Endodermal cell (in vitro differentiated cells): ENCODE measurements at regions not wholly inside any gene's neighbourhood (a gene's known extent, or its start where the extent isn't known, plus 50 kb on each side); places are given as distances from the start of the nearest gene placed in this dataset.

ENCODE experiments used
- DNase-seq: peaks from one replicate; pipeline ENCODE4 v3.0.0-alpha.2; 2017
- H3K27ac ChIP-seq: 2 replicates; pipeline ENCODE4 v1.5.1; 2013; ENCODE audit warnings: mild to moderate bottlenecking, low read depth, low read length, moderate library complexity
- H3K27me3 ChIP-seq: 2 replicates; pipeline ENCODE4 v1.6.1; 2013; ENCODE audit warnings: mild to moderate bottlenecking, low read length, moderate library complexity; ENCODE audit not compliant: insufficient read depth, control insufficient read depth, poor library complexity, severe bottlenecking
- H3K36me3 ChIP-seq: 2 replicates; pipeline ENCODE4 v1.7.0; 2013; ENCODE audit warnings: mild to moderate bottlenecking, low read length, moderate library complexity; ENCODE audit not compliant: control insufficient read depth, insufficient read depth
- H3K4me1 ChIP-seq: one replicate; pipeline ENCODE4 v1.7.0; 2013; ENCODE audit warnings: low read length; ENCODE audit not compliant: control insufficient read depth, insufficient read depth
- H3K4me3 ChIP-seq: 2 replicates; pipeline ENCODE4 v1.5.1; 2013; ENCODE audit warnings: mild to moderate bottlenecking, low read length, moderate library complexity
- H3K9ac ChIP-seq: 2 replicates; pipeline ENCODE4 v1.6.1; 2013; ENCODE audit warnings: mild to moderate bottlenecking, low read length, moderate library complexity; ENCODE audit not compliant: poor library complexity, severe bottlenecking; ENCODE audit errors: extremely low read depth
- H3K9me3 ChIP-seq: 2 replicates; pipeline ENCODE4 v1.6.1; 2013; ENCODE audit warnings: mild to moderate bottlenecking, low read length, moderate library complexity; ENCODE audit not compliant: control insufficient read depth
- H3K27ac Mint-ChIP-seq: 2 replicates; pipeline ENCODE4 v1.8.0; 2020; ENCODE audit warnings: mixed read lengths
- H3K27me3 Mint-ChIP-seq: 2 replicates; pipeline ENCODE4 v1.8.0; 2021; ENCODE audit warnings: mild to moderate bottlenecking, mixed read lengths; ENCODE audit not compliant: insufficient read depth
- H3K36me3 Mint-ChIP-seq: 2 replicates; pipeline ENCODE4 v1.8.0; 2020; ENCODE audit warnings: low read depth, mixed read lengths
- H3K4me1 Mint-ChIP-seq: 2 replicates; pipeline ENCODE4 v1.8.0; 2020; ENCODE audit warnings: mixed read lengths
- H3K4me3 Mint-ChIP-seq: 2 replicates; pipeline ENCODE4 v1.8.0; 2020; ENCODE audit warnings: mild to moderate bottlenecking, moderate library complexity, mixed read lengths
- H3K9me3 Mint-ChIP-seq: 2 replicates; pipeline ENCODE4 v1.8.0; 2020; ENCODE audit warnings: mild to moderate bottlenecking, mixed read lengths
- CTCF ChIP-seq: fragments of 200-600 bp; sonication (generic); conservative IDR thresholded peaks from 2 replicates; pipeline ENCODE4 v1.5.0; 2021; ENCODE audit warnings: antibody characterized with exemption, mild to moderate bottlenecking
- WGBS, 2 experiments: methylation state at CpG; one replicate each; pipeline versions ENCODE4 v1.1.5 to v1.1.7; 2013; ENCODE audit warnings: missing lambda C conversion rate in 2 of 2, mixed read lengths in 1 of 2; ENCODE audit not compliant: insufficient coverage in 1 of 2, insufficient read length in 1 of 2; 5-methylcytosine and 5-hydroxymethylcytosine counted together

- Histone ChIP-seq H3K9ac (no peak overlapping the region), H3K36me3 (no peaks in the 10 kb centered on the region), H3K4me1 (no peaks in the 10 kb centered on the region), H3K4me3 (no peak overlapping the region), H3K27ac (no peak overlapping the region), H3K27me3 (peaks cover 6% of the 10 kb centered on the region), H3K9me3 (no peaks in the 10 kb centered on the region)
- Mint-ChIP-seq H3K4me3 (no peak overlapping the region), H3K27ac (no peak overlapping the region), H3K27me3 (no peaks in the 10 kb centered on the region), H3K36me3 (no peaks in the 10 kb centered on the region), H3K4me1 (no peaks in the 10 kb centered on the region), H3K9me3 (no peaks in the 10 kb centered on the region)
- 50 to 63% methylated on average over 5 to 7 of the region's 8 CpGs for WGBS, 2 experiments
- DNase-seq, result peak; percentile 92
- peak; percentile 99 for TF ChIP-seq CTCF
Observed at GRCh38 chr11:29343465-29344333, 673.1 kb downstream of the KCNA4 start.

- no peak overlapping the region for H3K27ac ChIP-seq
- no peak for TF ChIP-seq CTCF
- peaks cover 10% of the 10 kb centered on the region for H3K27me3 ChIP-seq
- H3K9me3 Mint-ChIP-seq, result no peaks in the 10 kb centered on the region
- H3K36me3 ChIP-seq, result no peaks in the 10 kb centered on the region
- H3K9me3 ChIP-seq, result no peaks in the 10 kb centered on the region
- no peaks in the 10 kb centered on the region for H3K27me3 Mint-ChIP-seq
- H3K4me3 Mint-ChIP-seq, result no peak overlapping the region
- no peak for DNase-seq
- H3K4me1 Mint-ChIP-seq, result no peaks in the 10 kb centered on the region
- no peak overlapping the region for H3K27ac Mint-ChIP-seq
- H3K9ac ChIP-seq, result no peak overlapping the region
- no peak overlapping the region for H3K4me3 ChIP-seq
- WGBS, 2 experiments, result 87 to 95% methylated on average over 6 to 8 of the region's 8 CpGs
- H3K4me1 ChIP-seq, result no peaks in the 10 kb centered on the region
- no peaks in the 10 kb centered on the region for H3K36me3 Mint-ChIP-seq
Observed at GRCh38 chr11:29336727-29337575, 679.9 kb downstream of the KCNA4 start.

- Histone ChIP-seq H3K9me3 (no peaks in the 10 kb centered on the region), H3K9ac (no peak overlapping the region), H3K27me3 (peaks cover 7% of the 10 kb centered on the region), H3K36me3 (no peaks in the 10 kb centered on the region), H3K4me1 (no peaks in the 10 kb centered on the region), H3K4me3 (no peak overlapping the region), H3K27ac (no peak overlapping the region)
- Mint-ChIP-seq H3K27me3 (peaks cover under 1% of the 10 kb centered on the region), H3K9me3 (no peaks in the 10 kb centered on the region), H3K27ac (no peak overlapping the region), H3K4me3 (no peak overlapping the region), H3K4me1 (peaks cover 2% of the 10 kb centered on the region), H3K36me3 (no peaks in the 10 kb centered on the region)
- WGBS, 2 experiments, result 81% methylated on average over 1 of the region's 1 CpG; no CpG with 5 or more reads in 1 of the 2 experiments
- TF ChIP-seq CTCF, result no peak
- DNase-seq, result no peak
Observed at GRCh38 chr11:29334776-29335130, 682.1 kb downstream of the KCNA4 start.
